Activated CD8-positive, alpha-beta T cell treated with anti-CD3 and anti-CD28 coated beads for 36 hours (primary cell): ENCODE measurements at regions not wholly inside any gene's neighbourhood (a gene's known extent, or its start where the extent isn't known, plus 50 kb on each side); places are given as distances from the start of the nearest gene placed in this dataset.

ENCODE experiments used
- ATAC-seq: fragments of 200-7000 bp; cut with Tn5 transposase; one replicate; pipeline ENCODE4 v1.10.0; 2021; ENCODE audit warnings: mild to moderate bottlenecking, moderate library complexity
- CTCF ChIA-PET: fragments of 350-600 bp; sonication (Branson Sonifier 250); formaldehyde crosslinking; loops from one replicate; lab custom pipeline; 2021; ENCODE audit warnings: antibody characterized with exemption; lab: Charles Lee
- POLR2A ChIA-PET: fragments of 350-600 bp; sonication (Branson Sonifier 250); formaldehyde crosslinking; loops from one replicate; lab custom pipeline; 2021; ENCODE audit warnings: antibody characterized with exemption; lab: Charles Lee
- DNase-seq: peaks from one replicate; pipeline ENCODE4 v3.0.0-alpha.2; 2020
- H3K27ac Mint-ChIP-seq: one replicate; pipeline ENCODE4 v1.8.0; 2021; ENCODE audit warnings: mild to moderate bottlenecking, mixed read lengths
- H3K27me3 Mint-ChIP-seq: one replicate; pipeline ENCODE4 v1.8.0; 2021; ENCODE audit warnings: mixed read lengths
- H3K36me3 Mint-ChIP-seq: one replicate; pipeline ENCODE4 v1.8.0; 2021; ENCODE audit warnings: low read depth, mixed read lengths
- H3K4me1 Mint-ChIP-seq: one replicate; pipeline ENCODE4 v1.8.0; 2021; ENCODE audit warnings: low read depth, mixed read lengths
- H3K4me3 Mint-ChIP-seq: one replicate; pipeline ENCODE4 v1.8.0; 2021; ENCODE audit warnings: mild to moderate bottlenecking, moderate library complexity, mixed read lengths
- H3K9me3 Mint-ChIP-seq: one replicate; pipeline ENCODE4 v1.8.0; 2021; ENCODE audit warnings: mixed read lengths
- CTCF ChIP-seq: fragments of 200-600 bp; IDR thresholded peaks from one replicate; pipeline ENCODE4 v1.8.0; 2022; ENCODE audit warnings: antibody characterized with exemption, mild to moderate bottlenecking
- intact Hi-C: fragments of 100-400 bp; cut with micrococcal nuclease; formaldehyde crosslinking; loops from one replicate; pipeline ENCODE4 v1.10.0; 2022

- ATAC-seq, result no peak
- TF ChIP-seq CTCF, result no peak
These were observed 883.4 kb upstream of the SPRY2 start for GRCh38 chr13:81224209-81224833.

GRCh38 chr13:81223778-81224177 lies 882.9 kb upstream of the SPRY2 start:
- Mint-ChIP-seq H3K27me3 (no peaks in the 10 kb centered on the region), H3K27ac (no peak overlapping the region), H3K9me3 (peaks cover 8% of the 10 kb centered on the region), H3K4me1 (no peaks in the 10 kb centered on the region), H3K36me3 (no peaks in the 10 kb centered on the region), H3K4me3 (no peak overlapping the region)
- DNase-seq (no peak), ATAC-seq (no peak)
- ChIA-PET POLR2A (no interaction called here), CTCF (no interaction called here)
- no peak for TF ChIP-seq CTCF
- intact Hi-C loops, result no loop called here

More at GRCh38 chr13:81224209-81224833, 883.4 kb upstream of the SPRY2 start:
- CTCF ChIA-PET, result no interaction called here
- no peaks in the 10 kb centered on the region for H3K27me3 Mint-ChIP-seq
- H3K4me3 Mint-ChIP-seq, result no peak overlapping the region
- POLR2A ChIA-PET, result no interaction called here
- no peak overlapping the region for H3K27ac Mint-ChIP-seq
- DNase-seq, result no peak
- H3K4me1 Mint-ChIP-seq, result no peaks in the 10 kb centered on the region
- intact Hi-C loops, result no loop called here
- H3K36me3 Mint-ChIP-seq, result no peaks in the 10 kb centered on the region
- H3K9me3 Mint-ChIP-seq, result peaks cover 8% of the 10 kb centered on the region

- no peak for TF ChIP-seq CTCF
- CTCF ChIA-PET, result no interaction called here
- Mint-ChIP-seq H3K27me3 (no peaks in the 10 kb centered on the region), H3K27ac (no peak overlapping the region), H3K4me1 (no peaks in the 10 kb centered on the region), H3K36me3 (no peaks in the 10 kb centered on the region), H3K4me3 (no peak overlapping the region), H3K9me3 (peaks cover 4% of the 10 kb centered on the region)
- DNase-seq (no peak), ATAC-seq (no peak)
- POLR2A ChIA-PET, result no interaction called here
- intact Hi-C loops, result no loop called here
These were observed 870.8 kb upstream of the SPRY2 start for GRCh38 chr13:81211713-81212112.

GRCh38 chr13:81207636-81208035 lies 866.7 kb upstream of the SPRY2 start:
- CTCF ChIA-PET, result no interaction called here
- no peak for TF ChIP-seq CTCF
- no peaks in the 10 kb centered on the region for H3K36me3 Mint-ChIP-seq
- no peaks in the 10 kb centered on the region for H3K27me3 Mint-ChIP-seq
- intact Hi-C loops, result no loop called here
- no peaks in the 10 kb centered on the region for H3K4me1 Mint-ChIP-seq
- DNase-seq (no peak), ATAC-seq (no peak)
- no peak overlapping the region for H3K27ac Mint-ChIP-seq
- peaks cover 7% of the 10 kb centered on the region for H3K9me3 Mint-ChIP-seq
- H3K4me3 Mint-ChIP-seq, result no peak overlapping the region
- POLR2A ChIA-PET, result interaction anchor here (0.7 kb wide), 1 partner anchor 19 kb away, joined by 4 read pairs; no protein-coding TSS in a partner anchor

GRCh38 chr13:81207231-81207630 lies 866.3 kb upstream of the SPRY2 start:
- no peak for TF ChIP-seq CTCF
- intact Hi-C loops, result no loop called here
- no peaks in the 10 kb centered on the region for H3K27me3 Mint-ChIP-seq
- H3K27ac Mint-ChIP-seq, result no peak overlapping the region
- POLR2A ChIA-PET, result interaction anchor here (0.7 kb wide), 1 partner anchor 19 kb away, joined by 4 read pairs; no protein-coding TSS in a partner anchor
- no peak for DNase-seq
- CTCF ChIA-PET, result no interaction called here
- H3K36me3 Mint-ChIP-seq, result no peaks in the 10 kb centered on the region
- H3K4me3 Mint-ChIP-seq, result no peak overlapping the region
- no peak for ATAC-seq
- no peaks in the 10 kb centered on the region for H3K4me1 Mint-ChIP-seq
- peaks cover 7% of the 10 kb centered on the region for H3K9me3 Mint-ChIP-seq
